Stomach smooth muscle (tissue), 2 donors: ENCODE measurements at regions not wholly inside any gene's neighbourhood (a gene's known extent, or its start where the extent isn't known, plus 50 kb on each side); places are given as distances from the start of the nearest gene placed in this dataset.

ENCODE experiments used
- H3K27ac ChIP-seq: one replicate; pipeline ENCODE4 v1.7.0; 2013; ENCODE audit warnings: mild to moderate bottlenecking, low read length, inconsistent platforms
- H3K27me3 ChIP-seq, 2 donors: one replicate each; pipeline ENCODE4 v1.7.0; 2013; ENCODE audit warnings: low read length in 2 of 2; ENCODE audit not compliant: insufficient read depth in 2 of 2, control insufficient read depth in 1 of 2
- H3K36me3 ChIP-seq, 2 donors: one replicate each; pipeline ENCODE4 v1.7.0; 2013; ENCODE audit warnings: low read length in 2 of 2; ENCODE audit not compliant: control insufficient read depth in 2 of 2, insufficient read depth in 2 of 2
- H3K4me1 ChIP-seq: one replicate; pipeline ENCODE4 v1.7.0; 2013; ENCODE audit warnings: low read length; ENCODE audit not compliant: control insufficient read depth, insufficient read depth
- H3K4me3 ChIP-seq, 2 donors: one replicate each; pipeline ENCODE4 v1.7.0; 2013; ENCODE audit warnings: low read length in 2 of 2
- H3K9ac ChIP-seq, 2 donors: one replicate each; pipeline ENCODE4 v1.7.0; 2013; ENCODE audit warnings: low read length in 2 of 2, mild to moderate bottlenecking in 1 of 2
- H3K9me3 ChIP-seq, 2 donors: one replicate each; pipeline ENCODE4 v1.7.0; 2013; ENCODE audit warnings: low read length in 2 of 2; ENCODE audit not compliant: control insufficient read depth in 2 of 2
- donor health status: healthy.
- donor health status: Pancreatic carcinoma.

GRCh38 chr10:83164156-83164555 is 975.2 kb upstream of the GHITM start:
- no peak overlapping the region for H3K27ac ChIP-seq
- peaks cover 2% of the 10 kb centered on the region for H3K4me1 ChIP-seq
- no peak overlapping the region for H3K9ac ChIP-seq
- no peaks in the 10 kb centered on the region for H3K27me3 ChIP-seq
- H3K36me3 ChIP-seq, result no peaks in the 10 kb centered on the region
- no peaks in the 10 kb centered on the region for H3K9me3 ChIP-seq
- no peak overlapping the region for H3K4me3 ChIP-seq

- H3K9me3 ChIP-seq, result no peaks in the 10 kb centered on the region
- H3K36me3 ChIP-seq, result no peaks in the 10 kb centered on the region
- no peak overlapping the region for H3K9ac ChIP-seq
- H3K27ac ChIP-seq, result no peak overlapping the region
- no peak overlapping the region for H3K4me3 ChIP-seq
- H3K27me3 ChIP-seq, result no peaks in the 10 kb centered on the region
- H3K4me1 ChIP-seq, result peaks cover 2% of the 10 kb centered on the region
Measured at GRCh38 chr10:83165265-83165664, 974.0 kb upstream of the GHITM start.

GRCh38 chr10:83166344-83166743 is 973.0 kb upstream of the GHITM start:
- no peaks in the 10 kb centered on the region for H3K27me3 ChIP-seq
- H3K36me3 ChIP-seq, result no peaks in the 10 kb centered on the region
- no peaks in the 10 kb centered on the region for H3K9me3 ChIP-seq
- no peak overlapping the region for H3K9ac ChIP-seq
- peaks cover 2% of the 10 kb centered on the region for H3K4me1 ChIP-seq
- H3K27ac ChIP-seq, result no peak overlapping the region
- no peak overlapping the region for H3K4me3 ChIP-seq

GRCh38 chr10:83167081-83167480 is 972.2 kb upstream of the GHITM start:
- Histone ChIP-seq H3K4me3 (no peak overlapping the region), H3K4me1 (peaks cover 2% of the 10 kb centered on the region), H3K9ac (no peak overlapping the region), H3K27ac (no peak overlapping the region), H3K27me3 (no peaks in the 10 kb centered on the region), H3K36me3 (no peaks in the 10 kb centered on the region), H3K9me3 (no peaks in the 10 kb centered on the region)

- Histone ChIP-seq H3K4me3 (no peak overlapping the region), H3K27me3 (no peaks in the 10 kb centered on the region), H3K36me3 (no peaks in the 10 kb centered on the region), H3K4me1 (no peaks in the 10 kb centered on the region), H3K9me3 (no peaks in the 10 kb centered on the region), H3K27ac (no peak overlapping the region), H3K9ac (no peak overlapping the region)
Measured at GRCh38 chr10:83176901-83177300, 962.4 kb upstream of the GHITM start.

GRCh38 chr10:83178526-83178925 is 960.8 kb upstream of the GHITM start:
- Histone ChIP-seq H3K27me3 (no peaks in the 10 kb centered on the region), H3K4me3 (no peak overlapping the region), H3K27ac (no peak overlapping the region), H3K36me3 (no peaks in the 10 kb centered on the region), H3K9ac (no peak overlapping the region), H3K9me3 (no peaks in the 10 kb centered on the region), H3K4me1 (no peaks in the 10 kb centered on the region)

GRCh38 chr10:83179371-83179770 is 959.9 kb upstream of the GHITM start:
- H3K9me3 ChIP-seq, result no peaks in the 10 kb centered on the region
- no peak overlapping the region for H3K27ac ChIP-seq
- no peaks in the 10 kb centered on the region for H3K4me1 ChIP-seq
- no peaks in the 10 kb centered on the region for H3K36me3 ChIP-seq
- no peak overlapping the region for H3K9ac ChIP-seq
- no peak overlapping the region for H3K4me3 ChIP-seq
- H3K27me3 ChIP-seq, result no peaks in the 10 kb centered on the region

GRCh38 chr10:83182076-83182475 is 957.2 kb upstream of the GHITM start:
- no peak overlapping the region for H3K27ac ChIP-seq
- H3K9ac ChIP-seq, result no peak overlapping the region
- no peak overlapping the region for H3K4me3 ChIP-seq
- no peaks in the 10 kb centered on the region for H3K27me3 ChIP-seq
- H3K9me3 ChIP-seq, result no peaks in the 10 kb centered on the region
- H3K4me1 ChIP-seq, result no peaks in the 10 kb centered on the region
- no peaks in the 10 kb centered on the region for H3K36me3 ChIP-seq

- no peak overlapping the region for H3K9ac ChIP-seq
- no peak overlapping the region for H3K4me3 ChIP-seq
- no peak overlapping the region for H3K27ac ChIP-seq
- H3K9me3 ChIP-seq, result no peaks in the 10 kb centered on the region
- H3K36me3 ChIP-seq, result no peaks in the 10 kb centered on the region
- no peaks in the 10 kb centered on the region for H3K27me3 ChIP-seq
- no peaks in the 10 kb centered on the region for H3K4me1 ChIP-seq
Measured at GRCh38 chr10:83184641-83185040, 954.7 kb upstream of the GHITM start.

DNA sequence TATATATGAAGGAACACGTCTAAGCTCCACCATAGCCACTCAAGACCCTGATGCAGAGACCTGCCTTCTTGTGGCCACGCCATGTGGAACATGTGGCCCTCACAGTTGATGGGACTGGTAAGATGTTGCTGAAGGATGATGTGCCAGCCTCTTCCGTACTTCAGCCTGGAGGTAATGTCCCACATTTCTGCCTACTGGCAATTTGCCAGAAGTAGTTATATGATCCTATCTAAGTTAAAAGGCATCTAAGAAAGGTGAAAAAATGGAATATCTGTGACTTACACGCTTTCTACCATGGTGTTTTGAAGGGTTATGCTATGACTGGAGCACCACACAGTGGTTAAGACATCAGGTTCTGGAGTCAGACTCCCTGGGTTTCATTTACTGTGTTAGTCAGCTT is 948.7 kb upstream of the GHITM start:
- Histone ChIP-seq H3K36me3 (no peaks in the 10 kb centered on the region), H3K4me3 (no peak overlapping the region), H3K9ac (no peak overlapping the region), H3K9me3 (no peaks in the 10 kb centered on the region), H3K27me3 (no peaks in the 10 kb centered on the region), H3K27ac (no peak overlapping the region), H3K4me1 (no peaks in the 10 kb centered on the region)

DNA sequence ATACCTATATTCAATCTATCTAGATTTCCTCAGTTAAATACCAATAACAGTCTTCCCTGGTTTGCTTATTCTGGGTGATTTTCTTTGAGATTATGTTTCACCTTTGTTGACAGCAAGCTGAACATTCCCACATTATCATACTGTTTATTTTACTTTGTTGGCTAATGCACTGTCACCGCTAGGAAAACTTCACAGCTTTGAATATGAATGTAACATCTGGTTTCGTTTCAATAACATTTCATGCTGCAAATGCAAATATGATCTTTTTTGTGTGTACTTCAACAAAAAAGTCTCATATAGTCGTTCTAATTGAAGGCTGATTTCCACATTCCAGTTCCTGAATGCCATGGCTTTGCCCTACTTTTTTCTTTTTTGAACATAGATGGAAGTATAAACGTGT is 946.3 kb upstream of the GHITM start:
- Histone ChIP-seq H3K4me3 (no peak overlapping the region), H3K27ac (no peak overlapping the region), H3K4me1 (no peaks in the 10 kb centered on the region), H3K9ac (no peak overlapping the region), H3K27me3 (no peaks in the 10 kb centered on the region), H3K9me3 (no peaks in the 10 kb centered on the region), H3K36me3 (no peaks in the 10 kb centered on the region)

- H3K9me3 ChIP-seq, result no peaks in the 10 kb centered on the region
- H3K36me3 ChIP-seq, result no peaks in the 10 kb centered on the region
- no peak overlapping the region for H3K27ac ChIP-seq
- H3K4me1 ChIP-seq, result no peaks in the 10 kb centered on the region
- no peaks in the 10 kb centered on the region for H3K27me3 ChIP-seq
- H3K4me3 ChIP-seq, result no peak overlapping the region
- H3K9ac ChIP-seq, result no peak overlapping the region
Measured at GRCh38 chr10:83195021-83195420, 944.3 kb upstream of the GHITM start.
